ENCODE measurements at regions not wholly inside any gene's neighbourhood (a gene's known extent, or its start where the extent isn't known, plus 50 kb on each side); places are given as distances from the start of the nearest gene placed in this dataset.

DNA sequence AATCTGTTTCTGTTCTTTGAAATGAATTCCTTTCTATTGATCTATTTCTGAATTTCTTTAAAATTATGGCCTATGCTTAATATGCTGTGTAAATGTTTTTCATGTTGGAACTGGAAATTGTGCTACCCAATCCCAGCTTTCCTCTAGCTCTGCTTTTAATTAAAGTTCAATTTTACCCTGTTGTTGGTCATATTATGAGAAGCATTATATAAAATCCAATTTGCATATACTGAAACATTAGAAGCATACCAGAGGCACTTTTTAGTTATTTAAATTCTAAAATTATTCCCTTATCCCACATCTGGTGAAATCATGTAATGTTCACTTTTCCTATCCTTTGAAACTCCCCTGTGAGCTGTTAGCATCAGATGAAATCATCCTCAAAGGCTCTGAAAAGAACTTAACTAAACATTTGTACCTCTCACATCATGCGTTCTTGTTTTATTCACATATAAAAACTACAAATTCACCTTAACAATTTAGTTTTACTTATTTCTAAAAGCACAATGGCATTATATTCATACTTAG is 160.6 kb upstream of the COL21A1 start:
- DNase-seq, result no peak

DNA sequence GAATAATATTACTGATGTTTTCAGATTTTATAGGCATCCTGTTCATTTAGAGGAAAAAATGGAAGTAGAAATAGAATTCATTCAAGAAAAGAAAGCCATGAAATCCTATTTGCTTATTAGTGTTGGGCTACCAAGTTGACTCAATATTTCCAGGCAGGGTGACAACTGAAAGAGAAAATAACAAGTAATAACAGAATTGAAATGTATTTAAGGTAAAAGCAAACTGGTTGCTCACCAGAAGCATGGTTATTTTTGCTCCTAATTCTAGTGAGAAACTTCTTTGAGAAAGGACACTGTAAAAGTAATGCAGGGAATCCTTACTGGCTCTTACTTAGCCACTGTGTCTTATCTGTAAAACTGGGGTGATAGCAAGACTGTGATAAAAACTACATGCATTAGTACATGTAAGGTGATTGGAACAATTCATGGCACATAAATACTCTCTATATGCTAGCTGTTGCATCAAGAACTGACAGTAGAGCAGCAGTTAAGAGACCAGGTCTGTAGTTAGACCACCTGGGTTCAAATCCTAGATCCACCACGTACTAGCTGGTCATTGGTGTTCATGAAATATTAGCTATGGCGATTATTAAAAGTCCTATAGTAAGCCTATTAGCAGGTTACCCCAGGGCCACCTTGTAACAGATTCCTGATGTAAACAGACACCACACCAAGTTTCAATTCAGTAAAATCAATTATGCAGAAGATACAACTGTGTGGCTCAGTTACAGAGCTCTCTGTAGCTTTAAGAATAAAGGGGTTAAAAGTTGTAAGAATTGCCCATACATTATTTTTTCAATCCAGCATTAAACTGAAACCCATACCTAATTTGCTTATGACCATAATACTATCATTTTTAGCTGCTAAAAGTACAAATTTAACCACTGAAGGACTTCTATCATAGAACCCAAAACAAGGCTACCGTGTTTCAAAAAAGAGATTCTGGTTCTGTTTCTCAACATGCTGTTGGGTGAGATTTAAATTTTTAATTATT is 159.2 kb upstream of the COL21A1 start:
- no peak for DNase-seq

DNA sequence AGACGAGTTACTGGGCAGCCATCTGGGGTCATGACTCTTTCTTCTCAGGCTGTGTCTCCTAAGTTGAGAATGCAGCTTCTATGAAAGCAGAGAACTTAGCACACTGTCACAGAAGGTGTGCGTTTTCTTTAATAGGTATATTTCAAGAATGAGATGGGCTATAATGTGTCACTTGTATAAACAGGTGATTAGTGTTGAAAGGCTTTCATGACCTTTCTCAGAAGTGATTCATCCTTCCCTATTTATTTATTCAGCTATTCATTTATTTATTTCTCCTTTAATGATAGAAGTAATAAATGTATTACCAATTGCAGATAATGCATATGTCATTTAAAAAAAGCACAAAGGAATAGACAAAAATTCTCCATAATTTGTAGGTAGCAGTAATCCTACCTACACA is 157.2 kb upstream of the COL21A1 start:
- DNase-seq, result no peak

GRCh38 chr6:56403745-56404144 is 156.4 kb upstream of the COL21A1 start:
- no peak for DNase-seq

DNA sequence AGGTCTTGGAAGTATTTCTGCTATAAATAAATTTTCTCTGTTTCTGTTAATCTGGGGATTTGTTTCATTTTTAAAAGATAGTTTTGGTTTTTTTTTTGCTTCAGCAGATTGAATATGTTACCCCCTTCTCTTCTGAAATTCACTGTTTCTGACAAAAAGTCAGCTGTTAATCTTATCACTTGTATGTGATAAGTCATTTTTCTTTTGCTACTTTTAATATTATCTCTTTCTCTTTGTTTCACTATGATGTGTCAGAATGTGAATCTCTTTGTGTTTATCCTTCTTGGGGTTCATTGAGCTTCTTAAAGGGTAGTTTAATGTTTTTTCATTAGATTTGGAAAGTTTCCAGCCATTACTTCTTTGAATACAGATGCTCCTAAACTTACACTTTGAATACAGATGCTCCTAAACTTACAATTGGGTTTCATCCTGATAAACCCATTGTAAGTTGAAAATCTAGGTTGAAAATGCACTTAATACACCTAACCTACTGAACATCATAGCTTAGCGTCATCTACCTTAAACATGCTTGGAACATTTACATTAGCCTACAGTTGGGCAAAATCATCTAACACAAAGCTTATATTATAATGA is 154.2 kb upstream of the COL21A1 start:
- DNase-seq, result no peak

GRCh38 chr6:56400273-56400672 is 152.9 kb upstream of the COL21A1 start:
- no peak for DNase-seq

- DNase-seq, result no peak
Observed at GRCh38 chr6:56399672-56400263, 152.4 kb upstream of the COL21A1 start.

GRCh38 chr6:56399250-56399671 is 151.9 kb upstream of the COL21A1 start:
- DNase-seq, result no peak

- DNase-seq, result no peak
Observed at GRCh38 chr6:56396435-56396834, 149.1 kb upstream of the COL21A1 start.

DNA sequence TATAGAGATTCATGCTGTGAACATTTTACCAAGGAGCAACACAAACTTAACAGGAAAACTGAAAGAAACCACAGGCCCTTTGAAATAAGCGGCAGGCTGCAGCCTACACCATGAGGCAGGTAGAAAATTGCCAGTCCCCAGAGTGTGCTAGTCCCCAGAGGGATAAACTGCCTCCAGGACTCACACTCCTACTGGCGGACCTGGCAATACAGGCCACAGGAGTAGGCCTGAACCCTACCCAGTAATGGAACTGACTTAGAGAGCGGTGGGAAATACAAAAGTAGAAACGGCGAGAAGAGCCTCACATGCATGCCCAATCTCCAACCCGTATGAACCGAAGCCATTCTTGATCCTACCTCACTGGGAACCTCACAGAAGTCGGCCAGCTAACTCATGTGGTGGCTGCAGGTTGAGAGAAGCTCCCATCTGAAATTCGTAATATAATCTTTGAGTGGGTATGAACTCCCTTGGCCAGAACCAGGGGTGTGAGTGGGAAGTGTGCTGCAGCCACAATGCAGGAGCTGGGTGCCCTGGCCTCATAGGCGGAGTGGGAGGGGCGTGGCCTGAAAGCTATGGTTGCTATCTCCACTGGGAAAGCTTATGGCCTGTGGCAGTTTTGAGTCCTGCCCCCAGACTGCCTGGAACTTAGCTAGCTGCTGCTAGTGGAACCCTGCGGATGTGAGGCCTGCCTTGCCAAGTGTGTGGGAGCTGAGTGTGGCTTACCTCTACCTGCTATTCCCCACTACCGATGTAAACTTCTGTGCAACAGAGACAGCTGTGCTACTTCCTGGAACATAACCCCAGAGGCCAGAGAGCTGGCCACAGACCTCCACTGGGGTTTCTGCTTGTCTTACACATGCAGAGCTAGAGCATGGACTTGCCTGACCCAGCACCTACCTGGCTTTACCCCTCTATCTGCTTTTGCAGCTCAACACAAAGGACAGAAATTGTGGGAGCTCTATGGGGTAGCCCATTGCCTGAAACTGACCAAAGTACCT is 146.5 kb upstream of the COL21A1 start:
- no peak for DNase-seq

- DNase-seq, result no peak
Observed at GRCh38 chr6:56388415-56388755, 141.0 kb upstream of the COL21A1 start.

- no peak for DNase-seq
Observed at GRCh38 chr6:56387621-56388414, 140.4 kb upstream of the COL21A1 start.

DNA sequence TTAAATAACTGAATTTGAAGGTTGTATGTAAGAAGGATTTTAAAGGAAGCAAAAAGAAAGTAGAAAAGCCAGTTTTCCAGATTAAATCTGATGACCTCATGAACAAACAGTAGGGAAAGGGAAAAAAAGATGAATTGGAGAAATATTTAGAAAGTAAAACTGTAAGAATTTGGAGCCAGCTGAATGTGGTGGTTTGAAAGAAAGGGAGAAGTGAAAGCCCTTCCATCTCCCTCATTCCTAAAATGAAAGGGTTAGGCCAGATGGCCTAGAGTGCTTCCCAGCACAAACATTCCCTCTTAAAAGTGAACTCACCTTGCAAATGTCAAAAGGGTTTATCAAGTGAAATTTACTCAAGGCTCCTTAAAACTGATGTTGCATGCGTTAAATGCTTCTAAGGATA is 139.3 kb upstream of the COL21A1 start:
- no peak for DNase-seq

- no peak for DNase-seq
Observed at GRCh38 chr6:56385981-56386593, 138.7 kb upstream of the COL21A1 start.

DNA sequence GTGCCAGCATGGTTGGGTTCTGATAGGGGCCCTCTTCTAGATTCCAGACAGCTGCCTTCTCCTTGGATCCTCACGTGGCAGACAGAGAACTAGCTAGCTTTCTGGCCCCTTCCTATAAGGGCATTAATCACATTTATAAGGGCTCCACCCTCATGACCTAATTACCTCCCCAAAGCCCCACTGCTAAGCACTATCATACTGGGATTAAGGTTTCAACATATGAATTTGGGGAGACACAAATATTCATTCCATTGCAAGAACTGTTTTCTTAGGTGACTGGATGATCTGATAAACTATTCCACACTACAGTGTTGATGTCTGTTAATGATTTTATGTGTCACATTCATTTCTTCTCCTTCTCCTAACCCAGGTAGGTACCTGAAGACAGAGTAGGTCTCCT is 135.8 kb upstream of the COL21A1 start:
- DNase-seq, result no peak

GRCh38 chr6:56382416-56382940 is 135.1 kb upstream of the COL21A1 start:
- DNase-seq, result no peak

- DNase-seq, result no peak
Observed at GRCh38 chr6:56381801-56382251, 134.4 kb upstream of the COL21A1 start.

- no peak for DNase-seq
Observed at GRCh38 chr6:56380476-56380875, 133.1 kb upstream of the COL21A1 start.

DNA sequence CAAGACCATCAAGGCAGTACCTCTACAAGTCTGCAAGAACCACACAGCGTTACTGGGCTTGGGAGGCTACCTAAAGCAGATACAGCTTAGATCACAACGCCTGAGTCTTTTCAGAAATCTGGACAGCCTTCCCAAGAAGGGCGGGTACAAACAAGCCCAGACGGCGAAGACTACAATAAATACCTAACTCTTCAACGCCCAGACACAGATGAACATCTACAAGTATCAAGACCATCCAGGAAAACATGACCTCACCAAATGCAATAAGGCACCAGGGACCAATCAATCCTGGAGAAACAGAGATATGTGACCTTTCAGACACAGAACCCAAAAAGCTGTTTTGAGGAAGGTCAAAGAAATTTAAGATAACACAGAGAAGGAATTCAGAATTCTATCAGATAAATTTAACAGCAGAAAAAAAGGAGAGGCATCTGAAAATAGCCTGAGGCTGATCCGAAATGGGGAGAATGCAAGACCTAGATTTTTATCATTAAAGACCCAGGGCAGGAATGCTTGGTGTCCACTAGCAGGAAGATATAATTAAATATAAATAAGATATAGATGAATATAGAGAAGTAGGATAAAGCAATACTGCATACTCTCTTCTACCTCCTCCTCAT is 131.7 kb upstream of the COL21A1 start:
- DNase-seq, result no peak

DNA sequence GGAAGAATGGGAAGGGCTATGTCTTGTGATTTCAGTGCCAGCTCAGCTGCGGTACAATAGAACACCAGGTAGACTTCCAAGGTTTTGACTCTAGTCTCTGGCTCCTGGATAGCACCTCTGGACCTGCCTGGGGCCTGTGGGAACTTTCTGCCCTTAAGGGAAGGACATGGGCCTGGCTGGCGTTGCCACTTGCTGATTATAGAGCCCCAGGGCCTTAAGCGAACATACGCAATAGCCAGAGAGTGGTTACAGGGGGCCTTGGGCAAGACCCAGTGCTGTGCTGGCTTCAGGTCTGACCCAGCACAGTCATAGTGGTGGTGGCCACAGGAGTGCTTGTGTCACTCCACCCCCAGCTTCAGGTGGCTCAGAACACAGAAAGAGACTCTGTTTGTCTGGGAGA is 131.1 kb upstream of the COL21A1 start:
- no peak for DNase-seq
